GM18505 (cell line): ENCODE measurements at regions not wholly inside any gene's neighbourhood (a gene's known extent, or its start where the extent isn't known, plus 50 kb on each side); places are given as distances from the start of the nearest gene placed in this dataset.

ENCODE experiments used
- ATAC-seq: cut with Tn5 transposase; IDR thresholded peaks from one replicate; pipeline ENCODE4 v1.9.1; 2021; ENCODE audit not compliant: unreplicated experiment
- POLR2A ChIP-seq: IDR thresholded peaks from 4 replicates; pipeline ENCODE4 v1.6.1; 2011; ENCODE audit warnings: borderline replicate concordance; ENCODE audit not compliant: insufficient read depth, insufficient read length; ENCODE audit errors: extremely low read depth

GRCh38 chr18:45303026-45303425 is 312.2 kb upstream of the SLC14A2 start:
- TF ChIP-seq POLR2A, result no peak
- no peak for ATAC-seq

DNA sequence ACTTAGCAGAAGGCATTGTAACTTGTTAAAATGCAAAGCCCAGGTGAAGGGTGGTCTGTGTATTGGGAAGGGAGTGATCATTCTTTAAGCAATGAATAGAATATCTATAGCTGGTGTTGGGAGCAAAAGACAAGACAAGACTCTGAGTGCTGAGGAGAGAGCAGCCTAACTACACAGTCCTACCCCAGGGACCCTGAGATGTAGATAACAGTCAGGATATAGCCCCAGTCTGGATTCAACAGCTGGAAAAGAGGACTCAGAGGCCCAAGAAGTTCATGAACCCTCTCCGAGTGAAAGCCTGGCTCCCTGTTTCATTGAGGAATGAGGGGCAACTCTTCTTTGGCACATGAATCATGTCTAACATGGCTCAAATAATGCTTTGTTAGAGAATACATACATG is 310.7 kb upstream of the SLC14A2 start:
- TF ChIP-seq POLR2A, result no peak
- ATAC-seq, result no peak

DNA sequence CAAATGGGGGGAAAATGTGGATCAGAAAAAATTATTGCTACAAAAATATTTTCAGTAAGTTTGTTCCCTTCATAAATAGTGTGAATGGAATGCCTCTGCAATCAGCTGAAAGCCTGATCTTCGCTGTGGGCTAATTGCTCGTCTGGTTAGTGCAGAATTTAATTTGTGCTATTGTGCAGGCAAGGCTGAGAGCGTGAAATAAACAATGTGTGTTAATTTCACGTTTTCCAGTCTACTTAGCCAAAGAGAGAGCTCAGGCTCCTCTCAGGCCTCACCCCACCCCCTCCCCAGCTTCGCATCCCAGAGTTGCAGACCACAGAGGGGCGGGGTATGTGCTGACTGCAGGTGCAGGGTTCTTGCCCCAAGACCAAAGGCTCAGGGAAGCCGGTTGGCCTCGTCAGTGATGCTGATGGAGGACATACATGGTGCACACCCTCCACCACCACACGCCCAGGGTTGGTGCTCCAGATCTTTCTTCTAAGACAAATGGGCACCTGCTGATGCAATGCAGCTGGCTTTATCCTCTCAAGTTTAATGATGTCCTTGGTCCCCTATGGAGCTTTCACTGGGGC is 302.6 kb upstream of the SLC14A2 start:
- TF ChIP-seq POLR2A, result no peak
- ATAC-seq, result no peak

DNA sequence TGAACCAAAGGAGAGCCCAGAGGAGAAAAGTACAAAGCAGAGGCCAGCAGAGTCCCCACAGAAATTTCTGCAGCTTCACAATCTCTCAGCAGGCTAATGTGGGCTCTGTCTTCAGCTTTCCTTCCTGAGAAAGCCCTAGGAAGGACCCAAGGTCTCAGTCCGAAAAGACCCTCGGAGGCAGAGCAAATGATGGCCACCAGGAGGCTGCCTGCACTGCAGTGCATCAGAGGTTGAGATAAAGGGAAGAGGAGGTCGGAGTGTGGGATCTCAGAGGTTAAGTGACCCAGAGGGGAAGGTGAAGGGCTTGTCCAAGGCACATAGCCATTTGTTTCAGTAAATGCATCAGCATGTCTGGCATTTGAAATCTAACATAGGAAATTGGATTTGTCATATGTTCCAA is 299.1 kb upstream of the SLC14A2 start:
- no peak for ATAC-seq

DNA sequence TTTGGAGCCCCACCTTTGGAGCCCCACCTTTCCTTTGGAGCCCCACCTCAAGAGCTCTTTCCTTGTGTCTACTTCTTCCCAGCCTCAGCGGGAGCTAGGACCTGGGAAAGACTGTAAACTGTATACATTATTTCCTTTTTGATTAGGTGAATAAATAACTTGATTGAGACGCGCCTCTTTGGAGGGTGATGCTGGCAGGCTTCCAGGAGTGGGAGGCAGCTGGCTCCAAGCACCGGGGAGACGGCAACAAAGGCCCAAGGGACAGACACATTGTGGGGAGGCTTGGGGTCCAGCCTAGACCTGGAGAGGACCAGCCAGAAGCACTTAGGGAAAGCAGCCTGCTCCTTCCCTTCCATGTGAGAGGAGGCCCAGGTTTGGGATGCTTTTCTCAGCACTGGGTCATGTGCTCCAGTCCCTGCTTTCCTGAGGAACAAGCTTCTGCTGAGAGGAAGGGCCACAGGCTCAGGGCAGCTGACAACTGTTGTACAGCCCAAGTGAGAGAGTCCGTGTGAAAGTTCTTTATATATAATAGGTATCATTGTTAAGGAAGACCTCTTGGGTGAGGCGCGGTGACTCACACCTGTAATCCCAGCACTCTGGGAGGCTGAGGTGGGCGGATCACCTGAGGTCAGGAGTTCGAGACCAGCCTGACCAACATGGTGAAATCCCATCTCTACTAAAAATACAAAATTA is 297.2 kb upstream of the SLC14A2 start:
- TF ChIP-seq POLR2A, result no peak
- no peak for ATAC-seq

More for the DNA sequence above, 299.1 kb upstream of the SLC14A2 start:
- no peak for TF ChIP-seq POLR2A

- no peak for TF ChIP-seq POLR2A
- no peak for ATAC-seq
Observed at GRCh38 chr18:45320724-45321123, 294.6 kb upstream of the SLC14A2 start.

DNA sequence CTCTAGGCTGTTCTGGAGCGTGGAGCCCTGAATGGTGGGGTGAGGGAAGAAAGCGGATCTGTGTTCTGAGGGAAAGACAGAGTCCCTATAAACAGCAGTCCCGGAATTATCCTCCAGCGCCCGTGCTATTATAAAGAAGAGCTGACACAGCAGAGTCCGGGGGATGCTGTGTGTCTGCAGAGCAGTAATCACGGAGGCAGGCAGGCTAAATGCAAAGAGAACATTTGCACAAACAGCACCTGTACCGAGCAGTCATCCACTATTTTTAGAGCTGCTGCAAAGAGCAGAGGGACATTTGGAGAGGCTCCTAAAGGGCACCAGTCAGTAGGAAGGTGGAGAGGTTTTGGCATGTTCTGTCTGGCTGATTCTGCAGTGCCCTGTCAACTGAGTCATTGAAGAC is 293.8 kb upstream of the SLC14A2 start:
- TF ChIP-seq POLR2A, result no peak
- no peak for ATAC-seq

GRCh38 chr18:45322343-45322742 is 292.9 kb upstream of the SLC14A2 start:
- ATAC-seq, result no peak
- no peak for TF ChIP-seq POLR2A

DNA sequence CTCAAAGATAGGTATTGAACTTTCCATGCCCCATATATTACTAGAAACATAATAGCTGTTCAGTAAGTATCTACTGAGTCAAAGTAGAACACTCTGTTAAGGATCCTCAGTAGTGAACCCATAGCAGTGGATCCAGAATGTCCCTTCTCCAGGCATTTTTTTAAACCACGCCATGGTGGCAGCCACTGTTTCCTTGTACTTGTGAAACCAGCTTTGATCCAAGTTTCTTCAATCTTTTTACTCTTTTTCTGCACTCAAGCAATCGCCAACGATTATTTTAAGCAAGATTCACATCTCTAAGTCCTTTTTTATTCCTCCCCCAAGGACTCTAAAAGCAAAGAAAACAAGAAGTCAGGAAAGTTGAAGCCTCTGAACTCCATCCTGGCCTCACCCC is 291.2 kb upstream of the SLC14A2 start:
- no peak for TF ChIP-seq POLR2A
- no peak for ATAC-seq

DNA sequence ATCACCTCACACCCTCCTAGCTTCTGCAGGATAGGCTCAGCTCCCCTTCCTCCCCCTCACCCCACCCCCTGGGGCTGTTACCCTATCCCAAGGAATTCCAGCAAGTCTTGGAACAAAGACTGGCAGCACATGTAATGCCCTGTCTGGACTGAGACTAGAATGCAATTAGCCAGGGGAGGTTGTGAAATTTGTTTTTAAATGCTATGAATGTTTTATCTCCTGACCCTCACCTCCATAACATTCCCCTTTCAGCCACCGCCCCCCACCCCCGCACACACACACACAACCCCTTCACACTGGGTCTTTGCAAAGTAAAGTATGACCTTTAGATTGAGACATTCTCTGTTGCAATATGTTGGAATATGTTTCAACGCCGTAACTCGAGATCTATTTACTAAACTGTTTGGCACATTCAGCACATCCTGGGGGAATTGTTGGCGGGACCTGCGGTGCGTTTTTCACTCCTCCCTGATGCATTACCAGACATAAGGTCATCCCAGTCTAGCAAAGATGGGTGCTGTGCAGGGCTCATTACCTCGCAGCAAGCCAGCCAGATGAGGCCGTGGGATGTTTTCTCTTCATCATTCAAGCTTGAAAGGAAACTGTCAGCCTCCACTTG is 290.7 kb upstream of the SLC14A2 start:
- no peak for ATAC-seq

DNA sequence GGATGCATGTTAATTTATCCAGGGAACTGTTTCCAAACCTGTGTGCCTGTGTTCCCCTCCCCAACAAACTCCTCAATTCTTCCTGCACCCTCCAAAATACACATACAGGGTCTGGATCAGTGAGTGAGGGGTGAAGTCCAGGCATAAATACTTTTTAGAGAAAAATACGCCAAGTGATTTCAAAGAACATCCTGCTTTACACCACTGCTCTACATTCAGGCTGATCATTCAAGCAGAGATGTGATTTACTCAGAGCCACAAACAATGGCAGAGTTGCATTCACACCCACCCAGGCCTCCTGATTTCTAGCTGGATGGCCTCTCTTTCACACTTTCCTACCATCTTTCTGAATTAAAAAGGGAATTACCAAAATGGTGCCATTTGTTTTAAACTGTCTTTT is 289.5 kb upstream of the SLC14A2 start:
- no peak for ATAC-seq
- TF ChIP-seq POLR2A, result no peak

More for the DNA sequence above, 290.7 kb upstream of the SLC14A2 start:
- no peak for TF ChIP-seq POLR2A

DNA sequence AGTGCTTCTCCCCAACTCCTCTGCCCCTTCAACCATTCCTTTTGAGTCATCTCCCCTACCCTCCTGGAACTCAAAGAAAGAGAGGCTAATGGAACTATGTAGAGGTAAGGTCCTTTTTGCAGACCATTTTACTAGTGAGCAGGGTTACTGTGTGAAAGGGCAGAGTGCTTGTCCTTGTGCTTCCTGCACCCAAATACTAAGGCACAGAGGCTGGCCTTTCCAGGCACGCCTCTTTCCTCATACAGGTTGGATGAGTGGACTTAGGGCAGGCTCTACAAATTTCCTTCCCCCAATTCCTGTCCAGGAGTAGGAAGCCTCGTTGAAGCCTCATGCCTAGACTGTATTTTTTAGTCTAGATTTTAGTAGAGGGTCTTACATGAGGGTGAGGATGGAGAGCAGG is 288.8 kb upstream of the SLC14A2 start:
- no peak for TF ChIP-seq POLR2A

GRCh38 chr18:45328296-45328695 is 287.0 kb upstream of the SLC14A2 start:
- no peak for TF ChIP-seq POLR2A
- ATAC-seq, result no peak

More for the DNA sequence above, 288.8 kb upstream of the SLC14A2 start:
- no peak for ATAC-seq

DNA sequence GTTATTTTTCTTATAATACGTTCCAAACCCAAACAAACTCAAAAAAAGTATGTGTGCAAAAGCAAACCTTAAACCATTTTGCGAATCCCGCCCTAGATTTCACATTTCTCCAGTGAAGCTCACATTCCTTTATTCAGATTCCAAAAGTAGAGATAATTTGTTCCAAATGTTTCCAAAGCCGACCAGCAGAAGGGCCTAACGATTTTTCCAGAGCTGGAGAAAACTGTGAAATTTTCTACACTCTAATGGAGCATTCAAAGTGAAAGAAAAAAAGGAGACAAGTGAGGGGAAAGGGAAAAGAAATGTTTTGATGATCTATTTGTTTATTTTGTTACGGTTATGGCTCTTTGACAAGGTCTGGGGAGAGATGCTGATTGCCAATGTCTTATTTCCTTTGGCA is 286.5 kb upstream of the SLC14A2 start:
- no peak for ATAC-seq
- no peak for TF ChIP-seq POLR2A
